NCI-H69 (cell line): ENCODE measurements at regions not wholly inside any gene's neighbourhood (a gene's known extent, or its start where the extent isn't known, plus 50 kb on each side); places are given as distances from the start of the nearest gene placed in this dataset.

Source experiments
- DNase-seq: peaks from one replicate; lab custom pipeline; 2025; lab: John Stamatoyannopoulos, UW

GRCh38 chr4:114728426-114728825 is 129.8 kb downstream of the UGT8 start:
- DNase-seq = peak; percentile 13

DNA sequence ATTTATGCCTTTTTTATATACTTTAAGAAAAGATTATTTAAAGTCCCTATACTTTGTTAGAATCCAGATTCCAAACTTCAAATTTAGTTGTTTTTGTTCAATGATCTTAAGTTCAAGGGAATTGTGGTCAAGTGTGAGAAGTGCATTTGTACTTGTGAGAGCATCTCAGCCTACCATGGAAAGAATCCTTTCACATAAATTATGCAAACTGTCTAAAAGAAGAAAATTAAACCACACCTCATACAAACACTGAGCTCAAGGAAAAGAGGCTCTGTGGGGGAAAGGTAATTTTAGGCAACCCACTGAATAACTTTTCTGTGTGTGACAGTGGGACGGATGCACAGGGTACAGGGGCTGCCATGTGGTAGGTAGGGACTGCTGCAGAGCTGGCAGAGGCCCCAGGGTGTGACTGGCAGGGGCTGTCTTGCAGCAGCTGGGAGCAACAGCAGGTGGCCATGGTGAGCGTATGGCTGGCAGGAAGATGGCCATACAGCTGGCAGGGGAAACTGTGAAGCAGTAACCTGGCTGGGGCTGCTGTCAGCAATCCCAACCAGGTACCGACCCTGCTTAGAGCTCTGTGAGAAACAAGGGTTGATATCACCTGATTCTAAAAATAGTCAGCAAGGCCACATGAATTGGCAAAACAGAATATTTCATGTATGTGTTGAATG is 130.6 kb downstream of the UGT8 start:
- DNase-seq = peak; percentile 91

- DNase-seq = peak; percentile 66
Measured at GRCh38 chr4:114734594-114734993, 136.0 kb downstream of the UGT8 start.

DNA sequence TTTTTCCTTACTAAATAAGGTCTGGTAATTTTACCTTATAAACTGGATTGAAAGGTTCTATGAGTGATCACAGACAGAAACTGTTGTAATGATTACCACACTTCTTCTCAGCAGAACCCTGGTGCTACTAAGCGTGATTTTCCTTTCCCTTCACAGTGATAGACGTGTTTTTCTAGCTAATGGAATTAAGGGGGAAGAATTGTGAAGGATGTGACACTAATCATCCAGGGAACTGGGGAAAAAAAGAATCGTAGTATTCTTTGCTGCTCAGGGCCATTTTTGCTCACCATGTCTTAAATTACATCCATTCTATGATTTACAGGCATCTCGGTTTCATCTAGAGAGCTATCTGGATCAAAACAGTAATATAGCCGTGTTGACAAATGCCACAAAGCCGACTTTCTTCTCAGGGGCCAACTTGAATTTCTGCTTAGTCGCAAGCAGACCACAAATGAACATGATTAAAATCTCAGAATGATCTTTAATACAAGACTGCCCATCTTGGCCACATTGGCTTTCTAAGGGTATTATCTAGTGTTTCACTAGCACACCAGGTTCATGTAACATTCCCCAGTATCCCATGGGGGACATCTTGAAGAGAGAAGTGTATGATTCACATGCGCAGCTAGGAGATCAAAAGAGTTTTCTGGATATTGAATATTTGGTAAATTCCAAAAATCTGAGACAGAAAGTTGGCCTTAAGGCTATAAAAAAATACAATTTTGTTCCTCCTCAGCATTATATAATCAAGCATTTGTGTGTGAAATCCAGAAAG is 154.0 kb downstream of the UGT8 start:
- no peak for DNase-seq

DNA sequence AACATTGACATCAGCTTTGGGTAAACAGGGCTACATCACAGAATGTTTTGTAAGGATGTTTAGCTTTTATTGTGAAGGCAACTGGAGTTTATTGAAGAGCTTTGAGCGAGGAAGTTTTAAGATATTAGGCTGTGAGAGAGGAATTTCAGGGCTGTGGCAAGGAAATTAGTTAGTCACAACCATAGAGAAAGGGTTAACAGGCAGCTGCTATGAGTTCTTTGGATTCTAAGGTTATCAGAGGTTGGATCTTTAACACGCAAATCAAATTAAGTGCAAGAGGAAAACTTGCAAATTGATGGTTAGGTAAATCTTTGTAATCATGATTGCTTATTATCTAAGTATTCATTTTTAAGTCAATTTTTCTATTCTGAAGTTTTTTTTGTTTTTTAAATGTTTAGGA is 156.0 kb downstream of the UGT8 start:
- DNase-seq = no peak

GRCh38 chr4:114758066-114758465 is 159.5 kb downstream of the UGT8 start:
- DNase-seq = no peak

GRCh38 chr4:114768501-114768900 is 169.9 kb downstream of the UGT8 start:
- DNase-seq = no peak

DNA sequence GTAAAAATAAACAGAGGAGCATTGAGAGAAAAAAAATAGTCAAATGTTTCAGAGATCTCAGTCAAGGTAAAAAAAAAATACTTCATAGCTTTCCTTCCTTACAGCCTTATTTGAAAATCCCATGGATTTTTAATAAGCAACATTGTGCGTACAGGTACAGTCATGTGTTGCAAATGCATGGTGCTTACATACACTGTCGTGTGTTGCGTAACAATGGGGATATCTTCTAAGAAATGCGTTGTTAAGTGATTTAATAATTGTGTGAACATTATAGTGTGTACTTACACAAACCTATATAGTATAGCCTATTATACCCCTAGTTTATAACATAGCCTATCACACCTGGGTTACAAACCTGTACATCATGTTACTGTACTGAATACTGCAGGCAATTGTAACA is 172.0 kb downstream of the UGT8 start:
- no peak for DNase-seq

DNA sequence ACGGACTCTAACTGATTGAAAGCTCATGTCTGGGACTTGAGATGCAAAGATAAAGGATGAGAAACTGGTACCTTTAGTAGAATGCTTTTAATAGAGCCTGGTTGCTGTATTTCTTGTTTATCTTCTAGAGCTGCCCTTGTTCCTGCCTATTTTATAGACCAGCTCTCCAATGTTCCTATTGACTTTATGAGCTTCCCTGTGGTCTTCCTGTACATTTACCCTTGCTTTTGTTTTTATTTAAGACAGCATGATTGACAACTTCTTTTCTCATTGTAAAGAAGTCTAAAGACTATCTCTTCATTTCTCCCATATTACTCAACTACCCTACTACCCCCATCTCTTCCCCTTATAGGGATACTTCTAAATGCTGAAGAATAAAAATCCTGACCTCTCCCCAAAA is 174.7 kb downstream of the UGT8 start:
- peak; percentile 42 for DNase-seq
